Erythroblast (primary cell): ENCODE measurements at regions not wholly inside any gene's neighbourhood (a gene's known extent, or its start where the extent isn't known, plus 50 kb on each side); places are given as distances from the start of the nearest gene placed in this dataset.

Experiments
- DNase-seq, 2 experiments: peaks; one replicate each; lab custom pipeline; 2025; lab: John Stamatoyannopoulos, UW
- GATA1 ChIP-seq: IDR thresholded peaks from 2 replicates; pipeline ENCODE4 v1.6.1; 2011; ENCODE audit warnings: low read depth, mild to moderate bottlenecking, control low read depth, low read length, moderate library complexity
- POLR2A ChIP-seq: IDR thresholded peaks from 2 replicates; pipeline ENCODE4 v1.6.1; 2011; ENCODE audit warnings: mild to moderate bottlenecking, low read length

- no peak for TF ChIP-seq GATA1
- no peak for TF ChIP-seq POLR2A
- no peak for DNase-seq
These were observed 898.1 kb downstream of the GALC start for GRCh38 chr14:87094913-87095312.

GRCh38 chr14:87088588-87088987 lies 904.4 kb downstream of the GALC start:
- TF ChIP-seq POLR2A = no peak
- TF ChIP-seq GATA1 = no peak
- no peak for DNase-seq

DNA sequence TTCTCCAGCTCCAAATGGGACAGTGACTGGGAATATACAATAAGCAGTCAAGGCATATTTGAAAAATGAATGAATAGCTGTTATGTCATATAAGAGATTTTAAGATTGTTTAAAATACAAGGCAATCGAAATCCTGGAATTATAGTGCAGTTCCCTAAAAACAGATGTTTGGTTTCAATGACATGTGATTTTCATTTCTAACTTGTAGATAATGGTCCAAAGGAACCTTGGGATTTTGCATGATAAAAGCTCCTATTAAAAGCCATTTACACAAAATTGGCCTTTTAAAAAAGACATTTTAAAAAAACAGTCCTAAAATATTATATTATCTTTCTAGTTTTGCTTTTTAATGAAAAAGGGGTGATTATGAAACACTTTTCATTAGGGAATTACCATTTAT lies 905.1 kb downstream of the GALC start:
- no peak for DNase-seq
- TF ChIP-seq GATA1 (no peak), POLR2A (no peak)

DNA sequence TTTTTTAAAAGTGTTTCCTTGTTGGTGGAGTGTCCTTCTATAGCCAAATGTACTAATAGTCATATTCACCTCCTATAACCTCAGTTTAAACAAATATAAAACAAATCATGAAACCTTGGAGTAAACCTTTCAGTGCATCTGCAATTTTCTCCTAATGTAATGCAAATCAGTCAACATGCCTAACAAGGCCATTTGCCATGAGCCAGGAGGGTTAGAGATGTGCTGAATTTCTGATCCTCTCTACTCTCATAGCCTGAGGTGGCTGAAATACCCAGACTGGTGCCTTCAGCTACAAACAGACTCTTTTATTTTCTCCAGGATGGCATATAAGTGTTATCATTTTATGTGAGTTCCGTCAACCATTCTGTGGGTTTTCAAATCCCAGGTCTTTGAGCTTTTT lies 908.1 kb downstream of the GALC start:
- TF ChIP-seq POLR2A (no peak), GATA1 (no peak)

DNA sequence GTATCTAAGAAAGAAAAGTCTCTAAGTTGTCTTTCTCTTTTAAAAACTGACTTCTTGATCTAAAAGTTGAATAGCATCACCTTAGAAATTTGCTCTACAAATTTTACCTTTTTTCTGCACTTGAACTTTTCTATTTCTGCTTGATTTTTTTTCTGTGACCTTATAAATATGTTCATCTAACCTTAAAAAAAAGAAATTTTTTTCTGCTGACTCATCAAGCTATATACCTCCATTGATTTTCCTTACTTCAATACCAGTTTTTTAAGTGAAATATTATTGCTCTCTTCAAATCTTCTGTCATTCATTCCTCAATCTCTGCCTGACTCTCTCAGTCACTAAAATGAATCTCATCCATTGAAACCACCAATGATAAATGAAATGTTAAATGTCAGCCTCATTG lies 910.1 kb downstream of the GALC start:
- no peak for DNase-seq
- no peak for TF ChIP-seq GATA1
- no peak for TF ChIP-seq POLR2A

More for the DNA sequence above, 908.1 kb downstream of the GALC start:
- no peak for DNase-seq

DNA sequence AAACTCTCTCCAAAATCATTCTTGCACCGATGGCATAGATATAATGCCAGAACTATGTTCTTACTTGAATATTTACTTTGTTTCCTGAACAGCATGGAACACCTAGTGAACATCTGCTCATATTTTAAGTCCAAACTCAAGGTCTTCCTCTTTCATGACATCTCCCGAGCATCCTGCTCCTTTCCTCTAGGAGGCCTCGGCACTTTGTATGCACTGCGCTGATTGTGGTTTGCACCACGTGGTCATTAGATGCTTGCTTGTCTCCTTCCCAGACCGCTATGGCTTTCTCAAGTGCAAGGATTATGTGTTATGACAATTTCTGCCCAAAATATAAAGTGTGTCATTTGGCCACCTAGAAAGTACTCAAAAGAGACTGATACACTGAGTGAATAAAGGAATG lies 912.0 kb downstream of the GALC start:
- no peak for DNase-seq
- TF ChIP-seq GATA1 (no peak), POLR2A (no peak)

- no peak for DNase-seq
- TF ChIP-seq GATA1 (no peak), POLR2A (no peak)
These were observed 912.8 kb downstream of the GALC start for GRCh38 chr14:87080146-87080545.

- no peak for DNase-seq
- TF ChIP-seq POLR2A = no peak
- TF ChIP-seq GATA1 = no peak
These were observed 913.6 kb downstream of the GALC start for GRCh38 chr14:87079416-87079815.

DNA sequence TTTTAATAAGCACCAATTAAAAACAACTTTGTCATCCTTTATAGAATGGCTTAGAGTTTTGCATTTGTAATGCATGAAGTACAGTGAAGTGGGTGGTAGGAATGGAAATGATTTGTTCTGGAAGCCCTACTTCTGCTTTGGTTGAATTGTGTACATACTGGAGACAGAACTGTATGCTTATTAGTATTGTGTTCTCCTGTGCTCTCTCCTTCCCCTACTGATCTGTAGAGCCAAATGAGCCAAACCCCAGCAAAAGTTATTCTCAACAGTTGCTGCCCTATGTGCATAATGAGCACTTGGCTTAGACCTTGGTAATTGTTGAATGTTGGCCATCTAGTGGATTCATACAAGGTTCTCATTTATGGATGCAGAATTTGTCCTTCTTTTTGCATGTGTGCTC lies 916.1 kb downstream of the GALC start:
- DNase-seq = no peak
- TF ChIP-seq POLR2A = no peak
- TF ChIP-seq GATA1 = no peak

GRCh38 chr14:87076146-87076545 lies 916.8 kb downstream of the GALC start:
- DNase-seq = no peak
- TF ChIP-seq POLR2A = no peak

DNA sequence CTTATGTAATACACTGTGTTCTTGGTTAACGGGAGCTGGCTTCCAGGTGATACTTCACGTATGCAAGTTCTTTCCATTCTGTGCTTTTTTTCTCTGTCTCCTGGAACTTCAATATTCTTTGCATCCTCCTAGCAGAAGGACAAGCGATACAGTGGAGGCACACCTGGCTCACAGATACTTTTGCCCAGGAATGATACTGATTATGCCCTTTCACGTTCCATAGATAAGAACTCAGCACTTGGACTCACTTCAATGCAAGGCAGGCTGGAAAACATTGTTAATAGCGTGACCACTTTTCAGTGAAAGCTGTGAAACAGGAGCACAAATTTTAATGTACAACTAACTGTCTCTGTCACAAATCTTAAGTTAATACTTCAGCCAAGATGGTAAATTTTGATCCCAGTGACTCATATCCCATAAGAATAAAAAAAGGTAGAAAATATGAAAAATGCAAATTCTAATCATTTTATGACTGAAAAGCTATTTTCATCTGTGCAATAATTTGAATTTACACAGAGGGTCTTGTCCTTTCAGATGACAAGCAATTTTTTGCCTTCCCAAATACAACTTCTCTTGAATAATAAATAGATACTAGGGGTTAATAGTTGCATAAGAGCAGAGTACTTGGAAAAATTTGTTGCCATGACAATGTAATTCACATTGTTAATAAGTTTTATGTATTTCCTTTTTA lies 919.0 kb downstream of the GALC start:
- no peak for DNase-seq
- TF ChIP-seq POLR2A (no peak), GATA1 (no peak)

DNA sequence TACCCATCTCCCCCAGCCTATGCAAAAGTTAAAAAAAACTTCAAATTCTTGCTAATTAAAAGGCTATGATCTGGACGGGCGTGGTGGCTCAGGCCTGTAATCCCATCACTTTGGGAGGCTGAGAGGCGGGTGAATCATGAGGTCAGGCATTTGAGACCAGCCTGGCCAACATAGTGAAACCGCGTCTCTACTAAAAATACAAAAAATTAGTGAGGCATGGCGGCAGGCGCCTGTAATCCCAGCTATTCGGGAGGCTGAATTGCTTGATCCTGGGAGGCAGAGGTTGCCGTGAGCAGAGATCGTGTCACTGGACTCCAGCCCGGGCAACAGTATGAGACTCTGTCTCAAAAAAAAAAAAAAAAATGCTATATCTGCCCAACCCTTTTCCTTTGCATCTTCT lies 925.4 kb downstream of the GALC start:
- no peak for DNase-seq
- no peak for TF ChIP-seq POLR2A
- TF ChIP-seq GATA1 = no peak

DNA sequence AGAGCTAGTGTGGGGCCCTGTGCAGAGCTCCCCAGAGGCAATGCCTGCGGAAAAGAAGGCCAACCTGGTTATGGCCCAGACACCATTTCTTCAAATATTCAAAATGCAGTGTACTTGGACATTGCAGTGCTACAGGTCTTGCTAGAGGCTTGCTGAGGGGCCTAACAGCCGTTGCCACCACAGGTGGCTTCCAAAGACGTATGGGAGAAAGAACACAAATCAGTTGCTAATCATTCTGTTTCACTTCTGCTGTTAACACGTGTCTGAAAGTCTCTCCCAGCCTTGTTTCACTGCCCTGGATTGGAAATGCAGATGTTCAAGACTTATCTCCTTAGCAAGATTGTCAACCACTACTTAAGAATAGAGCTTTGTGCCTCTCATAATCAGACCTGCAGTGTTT lies 925.9 kb downstream of the GALC start:
- no peak for DNase-seq
- TF ChIP-seq POLR2A = no peak
- TF ChIP-seq GATA1 = no peak

DNA sequence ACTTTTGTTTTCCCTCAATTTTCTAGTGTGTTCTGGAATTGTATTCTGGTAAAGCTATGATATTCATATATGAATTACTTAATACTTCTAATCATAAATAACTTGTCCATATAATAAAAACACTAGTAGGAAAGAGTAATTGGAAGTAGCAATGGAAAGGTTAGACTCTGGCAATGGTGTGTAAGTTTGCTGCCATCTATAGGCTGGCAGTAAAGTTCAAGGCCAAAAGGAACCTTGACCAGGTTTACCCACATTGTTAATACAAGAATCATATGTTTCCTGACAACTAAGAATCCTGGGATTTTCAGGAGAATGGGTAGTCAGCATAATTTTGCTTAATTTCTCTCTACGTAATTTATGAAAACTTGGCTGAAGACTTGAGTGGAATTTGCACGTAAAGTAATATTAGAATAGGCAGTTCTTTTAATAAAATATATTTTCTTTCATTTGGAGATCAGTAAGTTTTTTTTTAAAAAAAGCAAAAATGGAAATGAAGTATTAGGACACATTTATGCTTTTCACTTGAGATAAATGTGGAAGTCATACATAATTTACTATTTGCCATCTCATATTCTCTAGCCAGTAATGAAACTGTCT lies 926.7 kb downstream of the GALC start:
- no peak for DNase-seq
- no peak for TF ChIP-seq POLR2A
- TF ChIP-seq GATA1 = no peak

GRCh38 chr14:87065366-87065765 lies 927.6 kb downstream of the GALC start:
- TF ChIP-seq GATA1 (no peak), POLR2A (no peak)

More at GRCh38 chr14:87065366-87065765, 927.6 kb downstream of the GALC start:
- DNase-seq = no peak
